HG03280 (cell line): ENCODE measurements at regions not wholly inside any gene's neighbourhood (a gene's known extent, or its start where the extent isn't known, plus 50 kb on each side); places are given as distances from the start of the nearest gene placed in this dataset.
"Not testable (repeated sequence)": the region's sequence is repeated elsewhere in the genome, so short reads cannot be mapped to it uniquely, and the experiment has no call there.

Source experiments
- ATAC-seq: cut with Tn5 transposase; IDR thresholded peaks from one replicate; pipeline ENCODE4 v1.9.1; 2021; ENCODE audit warnings: mild to moderate bottlenecking, moderate library complexity; ENCODE audit not compliant: unreplicated experiment

GRCh38 chr12:105423237-105423636, 92.7 kb downstream of the C12orf75 start:
- no peak for ATAC-seq

GRCh38 chr12:105423921-105424320, 93.4 kb downstream of the C12orf75 start:
- no peak for ATAC-seq

- no peak for ATAC-seq
Measured at GRCh38 chr12:105425254-105426174, 95.0 kb downstream of the C12orf75 start.

- ATAC-seq = no peak
Measured at GRCh38 chr12:105426766-105427165, 96.3 kb downstream of the C12orf75 start.

DNA sequence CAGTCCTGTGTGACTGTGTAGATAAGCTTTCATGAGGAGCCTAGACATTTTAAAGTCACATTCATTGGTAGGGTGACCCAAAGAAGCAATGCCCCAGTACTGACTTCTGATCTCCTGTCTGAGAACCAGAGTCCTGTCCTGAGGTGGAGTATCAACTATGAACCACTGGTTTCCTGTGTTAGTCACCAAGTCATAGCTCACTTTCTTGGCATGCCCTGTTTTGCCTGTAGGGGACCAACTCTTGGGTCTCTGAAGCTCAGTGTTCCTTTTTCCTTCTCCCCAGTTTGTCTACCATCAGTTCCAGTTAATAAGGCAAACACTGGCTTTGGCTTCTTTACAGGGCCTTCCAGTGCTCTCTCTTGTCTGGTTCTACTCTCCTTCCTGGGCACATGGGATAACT, 97.4 kb downstream of the C12orf75 start:
- no peak for ATAC-seq

GRCh38 chr12:105428793-105429395, 98.4 kb downstream of the C12orf75 start:
- no peak for ATAC-seq

DNA sequence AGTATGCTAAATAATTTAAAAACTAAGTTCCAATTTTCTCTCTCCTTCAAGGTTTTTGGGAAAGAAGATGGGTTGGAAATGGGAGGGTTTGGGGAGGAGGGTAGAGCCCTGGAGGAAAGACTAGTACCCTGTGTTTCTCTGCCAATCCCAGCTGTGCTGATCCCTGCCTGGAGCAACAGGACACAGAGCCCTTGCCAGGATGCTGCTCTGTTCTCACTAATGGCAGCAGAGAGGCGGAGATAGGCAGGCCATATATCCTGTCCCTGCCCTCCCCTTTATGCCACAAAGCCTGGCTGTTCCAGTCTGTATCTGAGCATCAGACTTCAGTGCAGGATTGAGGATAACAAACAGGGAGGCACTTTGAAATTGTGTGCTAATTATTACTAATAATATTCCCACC, 99.0 kb downstream of the C12orf75 start:
- no peak for ATAC-seq

DNA sequence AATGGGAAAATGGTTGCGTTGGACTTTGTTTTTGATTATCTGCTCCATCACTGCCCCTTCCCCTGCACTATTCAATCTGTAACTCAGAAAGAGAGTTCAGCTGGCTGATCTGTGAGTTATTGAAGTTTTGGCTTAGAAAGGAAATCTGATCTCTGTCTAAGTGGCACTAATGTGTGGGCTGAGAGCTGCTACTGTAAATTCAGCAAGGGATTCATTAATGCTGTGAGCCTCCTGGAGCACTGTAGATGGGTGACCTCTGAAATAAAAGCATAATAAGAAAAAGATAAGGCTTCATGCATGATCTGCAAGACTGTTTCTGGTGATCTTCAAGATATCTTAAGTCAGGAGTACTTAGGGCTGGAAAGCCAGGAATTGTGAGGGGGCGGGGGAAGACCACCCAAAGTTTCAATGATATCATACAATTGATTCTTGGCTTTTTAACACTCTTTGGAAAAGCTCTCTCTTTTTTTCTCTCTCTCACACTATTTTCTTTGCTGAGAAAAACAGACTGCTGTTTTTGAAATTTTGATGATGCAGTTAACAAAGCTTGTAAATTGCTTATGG, 101.1 kb downstream of the C12orf75 start:
- no peak for ATAC-seq

DNA sequence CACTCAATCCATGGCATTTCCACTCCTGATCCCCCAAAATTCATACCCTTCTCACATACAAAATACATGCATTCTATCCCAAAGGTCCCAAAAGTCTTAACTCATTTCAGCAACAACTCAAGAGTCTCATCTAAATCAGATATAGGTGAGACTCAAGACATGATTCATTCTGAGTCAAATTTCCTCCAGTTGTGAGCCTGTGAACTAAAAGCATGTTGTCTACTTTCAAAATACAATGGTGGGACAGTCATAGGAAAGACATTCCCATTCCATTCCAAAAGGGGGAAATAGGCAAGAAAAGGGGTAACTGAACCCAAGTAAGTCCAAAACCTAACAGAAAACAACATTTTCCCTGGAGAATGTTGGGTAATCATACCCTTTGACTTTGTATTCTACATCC, 103.3 kb downstream of the C12orf75 start:
- ATAC-seq = no peak

- ATAC-seq = no peak
Measured at GRCh38 chr12:105436636-105437035, 106.1 kb downstream of the C12orf75 start.

- ATAC-seq = no peak
Measured at GRCh38 chr12:105440037-105440664, 109.7 kb downstream of the C12orf75 start.

DNA sequence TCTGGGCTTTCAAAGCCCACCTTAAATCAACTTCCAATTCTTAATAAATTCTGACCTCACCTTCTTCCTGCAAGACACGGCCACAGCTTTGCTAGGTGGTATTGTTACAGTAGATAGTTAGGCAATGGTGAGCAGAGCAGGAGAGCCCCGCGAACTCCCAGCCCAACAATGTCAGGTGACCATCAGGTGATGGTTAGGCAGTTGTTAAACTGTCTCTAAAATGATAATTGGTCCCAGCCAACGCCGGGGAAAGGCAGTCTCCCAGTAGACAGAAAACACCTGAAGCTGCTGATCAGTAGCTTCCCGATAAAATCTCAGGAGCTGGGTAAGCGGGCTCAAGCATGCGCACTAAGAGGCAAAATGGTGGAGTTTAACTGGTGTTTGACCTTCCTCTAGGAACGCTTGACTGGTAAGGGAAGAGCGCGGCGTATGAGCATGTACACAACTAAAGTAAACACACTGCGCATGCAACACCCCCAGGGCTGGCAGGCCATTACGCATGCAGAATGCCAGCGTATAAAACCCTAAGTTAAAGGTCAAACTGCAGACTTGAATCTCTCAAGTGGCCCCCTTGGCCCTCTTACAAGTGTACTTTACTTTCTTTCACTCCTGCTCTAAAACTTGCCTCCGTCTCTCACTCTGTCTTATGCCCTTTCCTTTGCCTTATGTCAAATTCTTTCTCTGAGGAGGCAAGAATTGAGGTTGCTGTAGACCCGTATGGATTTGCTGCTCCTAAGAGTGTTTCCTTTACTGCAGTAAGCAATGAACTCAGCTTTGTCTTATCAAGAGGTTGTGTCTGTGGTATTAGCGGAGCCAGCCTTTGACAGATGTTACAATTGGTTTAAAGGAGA, 113.5 kb downstream of the C12orf75 start:
- ATAC-seq = no peak

GRCh38 chr12:105444653-105445102, 114.2 kb downstream of the C12orf75 start:
- ATAC-seq = no peak

DNA sequence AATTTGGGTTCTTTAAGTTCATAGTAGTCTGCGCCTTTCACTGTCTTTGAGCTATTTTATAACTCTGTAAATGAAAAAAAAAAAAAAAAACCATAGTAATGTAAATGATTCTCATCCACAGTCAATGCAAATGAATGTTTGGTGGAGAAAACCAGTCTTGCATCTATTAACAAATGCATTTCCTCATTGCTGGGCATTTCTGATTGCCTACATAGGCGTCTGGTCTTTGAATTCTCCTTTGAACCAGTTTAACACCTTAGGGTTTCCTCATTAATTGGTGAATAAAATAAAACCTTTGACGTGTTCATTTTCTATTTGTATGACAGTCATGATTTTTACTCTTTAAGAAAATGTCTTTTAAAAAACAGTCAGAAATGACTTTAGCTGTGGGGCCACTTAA, 114.8 kb downstream of the C12orf75 start:
- no peak for ATAC-seq

GRCh38 chr12:105445649-105446048, 115.2 kb downstream of the C12orf75 start:
- ATAC-seq = no peak

DNA sequence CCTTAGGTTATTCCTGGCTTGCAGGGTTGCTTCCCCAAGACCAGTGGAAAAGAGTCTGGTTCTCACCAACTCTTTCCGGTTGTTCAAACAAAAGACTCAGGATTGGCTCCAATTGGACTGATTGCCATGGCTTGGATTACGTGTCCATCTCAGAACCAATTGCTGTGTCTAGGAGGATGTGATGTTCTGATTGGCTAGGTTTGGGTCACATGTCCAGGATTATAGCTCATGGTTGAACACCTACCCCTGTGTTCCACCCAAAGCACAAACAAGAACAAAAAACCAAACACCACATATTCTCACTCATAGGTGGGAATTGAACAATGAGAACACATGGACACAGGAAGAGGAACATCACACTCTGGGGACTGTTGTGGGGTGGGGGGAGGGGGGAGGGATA, 116.0 kb downstream of the C12orf75 start:
- ATAC-seq = not testable (repeated sequence)

GRCh38 chr12:105449431-105449830, 118.9 kb downstream of the C12orf75 start:
- no peak for ATAC-seq

DNA sequence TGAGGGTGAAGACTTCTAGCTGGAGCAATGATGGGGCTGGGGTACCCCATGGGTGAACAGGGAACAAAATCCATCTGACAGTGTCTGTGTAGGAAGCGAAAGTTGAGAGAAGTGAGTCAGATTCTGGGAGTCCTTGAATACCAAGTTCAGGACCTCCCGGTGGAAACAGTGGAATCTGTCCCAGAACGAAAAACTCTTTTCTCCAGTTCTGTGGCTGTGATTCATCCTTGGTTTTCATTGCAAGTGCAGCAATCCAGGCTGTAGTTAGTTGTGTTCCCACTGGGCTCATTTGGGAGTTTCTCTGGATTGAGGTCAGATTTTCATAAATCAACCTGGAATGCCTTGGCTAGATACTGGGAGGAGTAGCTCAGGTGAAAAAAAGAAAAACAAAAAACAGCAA, 120.7 kb downstream of the C12orf75 start:
- no peak for ATAC-seq

DNA sequence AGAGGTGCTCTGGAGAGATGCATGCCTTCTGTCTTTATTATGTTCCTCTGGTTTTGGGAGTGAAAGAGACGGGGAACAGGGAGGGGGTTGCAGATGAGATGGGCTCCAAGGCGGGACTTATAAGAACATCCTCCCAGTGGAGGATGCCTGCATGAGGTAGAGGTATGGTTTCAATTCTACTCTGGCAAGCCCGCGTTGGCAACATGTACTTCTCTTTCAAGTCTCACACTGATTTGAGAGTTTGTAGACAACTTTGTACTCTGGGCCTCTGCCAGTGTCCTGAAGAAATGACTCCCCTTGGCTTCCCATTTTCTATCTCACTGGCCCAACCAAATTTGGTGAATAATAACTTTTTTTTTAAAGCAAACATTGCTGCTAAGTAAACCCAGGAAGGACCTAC, 121.3 kb downstream of the C12orf75 start:
- no peak for ATAC-seq

DNA sequence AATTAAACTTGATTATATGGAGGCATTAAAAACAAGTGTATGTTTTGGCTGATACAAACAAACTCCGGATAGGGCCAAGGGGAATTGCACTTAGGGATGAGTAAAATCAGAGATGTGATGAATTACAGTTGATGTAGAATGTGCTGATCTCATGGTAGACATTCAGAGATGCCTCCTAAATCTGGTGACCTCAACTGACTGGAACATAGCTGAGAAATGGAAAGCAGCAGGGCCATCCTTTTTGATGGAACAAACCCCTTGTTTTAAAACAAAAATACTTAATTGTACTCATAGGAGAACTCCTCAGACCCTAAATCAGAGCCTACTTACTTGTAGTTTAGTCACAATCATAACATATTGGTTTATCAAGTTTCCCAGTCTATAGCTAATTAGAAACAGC, 122.8 kb downstream of the C12orf75 start:
- ATAC-seq = no peak

GRCh38 chr12:105454688-105455087, 124.2 kb downstream of the C12orf75 start:
- no peak for ATAC-seq
